IPS-18a (cell line): ENCODE measurements at regions not wholly inside any gene's neighbourhood (a gene's known extent, or its start where the extent isn't known, plus 50 kb on each side); places are given as distances from the start of the nearest gene placed in this dataset.
"Not testable (repeated sequence)": the region's sequence is repeated elsewhere in the genome, so short reads cannot be mapped to it uniquely, and the experiment has no call there.

Experiments used
- H3K27ac ChIP-seq: one replicate; pipeline ENCODE4 v1.5.1; 2013; ENCODE audit warnings: low read length
- H3K27me3 ChIP-seq: one replicate; pipeline ENCODE4 v1.6.1; 2013; ENCODE audit warnings: mild to moderate bottlenecking, low read length; ENCODE audit not compliant: control insufficient read depth, insufficient read depth
- H3K36me3 ChIP-seq: one replicate; pipeline ENCODE4 v1.6.1; 2013; ENCODE audit warnings: low read depth, low read length; ENCODE audit not compliant: control insufficient read depth
- H3K4me1 ChIP-seq: one replicate; pipeline ENCODE4 v1.6.1; 2013; ENCODE audit warnings: low read depth, low read length; ENCODE audit not compliant: control insufficient read depth
- H3K4me3 ChIP-seq: one replicate; pipeline ENCODE4 v1.5.1; 2013; ENCODE audit warnings: low read length
- H3K9ac ChIP-seq: one replicate; pipeline ENCODE4 v1.6.1; 2013; ENCODE audit warnings: mild to moderate bottlenecking, low read length, moderate library complexity
- H3K9me3 ChIP-seq: one replicate; pipeline ENCODE4 v1.6.1; 2013; ENCODE audit warnings: low read depth, low read length; ENCODE audit not compliant: control insufficient read depth

DNA sequence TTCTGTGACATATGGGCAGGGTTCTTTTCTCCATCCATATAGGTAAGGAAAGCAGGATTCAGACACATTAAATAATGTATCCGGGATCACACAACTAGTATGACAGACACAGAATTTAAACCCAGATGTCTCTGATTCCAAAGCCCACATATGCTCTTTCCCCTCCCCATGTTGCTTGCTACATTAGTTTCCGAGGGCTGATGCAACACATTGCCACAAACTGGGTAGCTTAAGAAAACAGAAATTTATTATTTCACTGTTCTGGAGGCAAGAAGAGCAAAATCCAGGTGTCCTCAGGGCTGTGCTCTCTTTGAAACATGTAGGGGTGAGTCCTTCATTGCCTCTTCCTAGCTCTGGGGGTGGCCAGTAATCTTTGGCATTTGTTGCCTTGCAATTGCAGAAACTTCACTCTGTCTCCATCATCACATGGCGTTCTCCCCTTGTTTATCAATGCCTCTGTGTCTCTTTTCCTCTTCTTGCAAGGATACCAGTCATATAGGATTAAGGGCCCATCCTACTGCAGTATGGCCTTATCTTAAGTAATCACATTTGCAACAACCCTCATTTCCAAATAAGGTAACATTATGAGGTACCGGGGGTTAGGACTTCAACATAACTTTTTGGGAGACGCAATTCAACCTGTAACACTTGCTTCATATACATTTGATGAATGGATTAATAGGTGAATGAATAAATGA is 83.0 kb upstream of the CCND2 start:
- H3K9me3 ChIP-seq: no peaks in the 10 kb centered on the region
- H3K4me1 ChIP-seq: no peaks in the 10 kb centered on the region
- no peaks in the 10 kb centered on the region for H3K36me3 ChIP-seq
- no peak overlapping the region for H3K27ac ChIP-seq
- no peaks in the 10 kb centered on the region for H3K27me3 ChIP-seq
- H3K4me3 ChIP-seq: no peak overlapping the region
- H3K9ac ChIP-seq: no peak overlapping the region

DNA sequence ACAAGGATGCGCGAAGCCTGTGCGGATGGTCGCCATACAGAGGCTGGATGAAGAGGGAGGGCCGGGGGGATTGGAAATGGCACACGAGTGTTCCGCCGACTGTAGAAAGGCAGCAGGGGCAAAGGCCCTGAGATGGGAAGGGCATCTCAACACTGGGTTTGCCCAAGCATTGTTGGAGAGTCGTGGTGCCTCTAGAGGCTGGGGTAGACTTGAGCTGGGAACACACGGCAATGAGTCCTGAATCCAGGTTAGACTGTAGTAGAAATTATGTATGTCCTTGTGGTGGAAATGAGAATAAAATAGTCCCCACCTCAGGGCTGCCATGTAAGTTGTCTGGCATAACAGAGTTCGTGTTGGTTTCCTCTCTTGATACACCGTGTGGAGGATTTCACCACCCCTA is 83.8 kb upstream of the CCND2 start:
- H3K27me3 ChIP-seq: no peaks in the 10 kb centered on the region
- no peaks in the 10 kb centered on the region for H3K9me3 ChIP-seq
- H3K9ac ChIP-seq: no peak overlapping the region
- H3K36me3 ChIP-seq: no peaks in the 10 kb centered on the region
- H3K4me1 ChIP-seq: no peaks in the 10 kb centered on the region
- H3K4me3 ChIP-seq: no peak overlapping the region
- no peak overlapping the region for H3K27ac ChIP-seq

GRCh38 chr12:4187916-4188315 is 85.6 kb upstream of the CCND2 start:
- Histone ChIP-seq H3K27me3 (no peaks in the 10 kb centered on the region), H3K4me1 (no peaks in the 10 kb centered on the region), H3K9ac (no peak overlapping the region), H3K27ac (no peak overlapping the region), H3K4me3 (no peak overlapping the region), H3K9me3 (no peaks in the 10 kb centered on the region), H3K36me3 (no peaks in the 10 kb centered on the region)

DNA sequence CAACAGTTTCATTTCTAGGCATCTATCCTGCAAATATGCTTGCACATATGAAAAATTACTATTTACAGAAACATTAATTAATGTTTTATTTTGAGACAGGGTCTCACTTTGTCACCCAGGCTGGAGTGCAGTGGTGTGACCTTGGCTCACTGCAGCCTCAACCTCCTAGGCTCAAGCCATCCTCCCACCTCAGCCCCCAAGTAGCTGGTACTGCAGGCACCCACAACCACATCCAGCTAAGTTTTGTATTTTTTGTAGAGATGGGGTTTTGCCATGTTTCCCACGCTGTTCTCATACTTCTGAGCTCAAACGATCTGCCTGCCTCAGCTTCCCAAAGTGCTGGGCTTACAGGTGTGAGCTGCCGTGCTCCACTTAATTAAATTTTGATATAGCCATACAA is 86.2 kb upstream of the CCND2 start:
- not testable (repeated sequence) for H3K4me1 ChIP-seq, H3K9me3 ChIP-seq, H3K36me3 ChIP-seq, H3K27ac ChIP-seq, H3K9ac ChIP-seq, H3K27me3 ChIP-seq, H3K4me3 ChIP-seq

GRCh38 chr12:4178424-4179170 is 95.0 kb upstream of the CCND2 start:
- no peak overlapping the region for H3K9ac ChIP-seq
- no peak overlapping the region for H3K4me3 ChIP-seq
- H3K9me3 ChIP-seq: no peaks in the 10 kb centered on the region

DNA sequence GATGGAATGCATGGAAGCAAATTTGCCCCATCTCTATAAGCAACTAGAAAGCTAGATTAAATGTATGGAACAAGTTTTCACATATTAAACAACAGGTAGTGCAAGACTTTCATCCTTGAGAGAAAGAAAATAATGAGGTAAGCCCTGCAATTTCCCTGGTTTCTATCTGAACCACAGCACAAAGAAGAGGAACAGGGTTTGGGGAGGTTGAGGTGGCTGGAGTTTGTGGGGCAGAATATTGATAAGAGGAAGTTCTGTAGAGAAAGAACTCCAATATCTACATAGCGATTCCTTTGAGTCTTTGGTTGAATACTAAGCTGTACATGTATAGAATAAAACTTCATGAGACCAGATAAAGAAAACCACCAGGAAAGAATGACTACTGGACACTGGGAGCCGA is 96.3 kb upstream of the CCND2 start:
- H3K4me3 ChIP-seq: no peak overlapping the region
- H3K4me1 ChIP-seq: peaks cover 4% of the 10 kb centered on the region
- H3K27me3 ChIP-seq: no peaks in the 10 kb centered on the region
- H3K36me3 ChIP-seq: no peaks in the 10 kb centered on the region
- H3K9me3 ChIP-seq: no peaks in the 10 kb centered on the region
- H3K27ac ChIP-seq: no peak overlapping the region
- H3K9ac ChIP-seq: no peak overlapping the region

More at GRCh38 chr12:4178424-4179170, 95.0 kb upstream of the CCND2 start:
- Histone ChIP-seq H3K27ac (no peak overlapping the region), H3K4me1 (peaks cover 4% of the 10 kb centered on the region), H3K27me3 (no peaks in the 10 kb centered on the region), H3K36me3 (no peaks in the 10 kb centered on the region)

GRCh38 chr12:4176168-4176567 is 97.4 kb upstream of the CCND2 start:
- Histone ChIP-seq H3K4me3 (no peak overlapping the region), H3K9ac (no peak overlapping the region), H3K36me3 (no peaks in the 10 kb centered on the region), H3K9me3 (no peaks in the 10 kb centered on the region), H3K27me3 (no peaks in the 10 kb centered on the region), H3K4me1 (peaks cover 4% of the 10 kb centered on the region), H3K27ac (no peak overlapping the region)

GRCh38 chr12:4174417-4174816 is 99.1 kb upstream of the CCND2 start:
- Histone ChIP-seq H3K4me1 (peaks cover 4% of the 10 kb centered on the region), H3K27me3 (no peaks in the 10 kb centered on the region), H3K4me3 (no peak overlapping the region), H3K9ac (no peak overlapping the region), H3K27ac (no peak overlapping the region), H3K9me3 (no peaks in the 10 kb centered on the region), H3K36me3 (no peaks in the 10 kb centered on the region)

- Histone ChIP-seq H3K36me3 (no peaks in the 10 kb centered on the region), H3K27me3 (no peaks in the 10 kb centered on the region), H3K27ac (no peak overlapping the region), H3K4me1 (peaks cover 7% of the 10 kb centered on the region), H3K9me3 (no peaks in the 10 kb centered on the region), H3K4me3 (no peak overlapping the region), H3K9ac (no peak overlapping the region)
Observed at GRCh38 chr12:4172999-4173398, 100.6 kb upstream of the CCND2 start.

DNA sequence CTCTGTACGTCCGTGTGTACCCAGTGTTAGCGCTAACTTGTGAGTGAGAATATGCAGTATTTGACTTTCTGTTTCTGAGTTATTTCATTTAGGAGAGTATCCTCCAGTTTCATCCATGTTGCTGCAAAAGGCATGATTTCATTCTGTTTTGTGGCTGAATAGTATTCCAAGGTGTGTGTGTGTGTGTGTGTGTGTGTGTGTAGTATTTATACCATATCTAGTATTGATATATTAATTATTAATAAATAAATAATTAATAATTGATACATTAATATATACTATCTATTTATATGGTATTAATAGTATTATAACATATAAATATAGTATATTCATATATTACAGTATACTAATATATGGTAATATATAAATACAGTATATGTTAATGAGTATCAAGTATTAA is 101.8 kb upstream of the CCND2 start:
- Histone ChIP-seq H3K36me3 (no peaks in the 10 kb centered on the region), H3K4me1 (peaks cover 10% of the 10 kb centered on the region), H3K27ac (no peak overlapping the region), H3K9me3 (no peaks in the 10 kb centered on the region), H3K27me3 (no peaks in the 10 kb centered on the region), H3K9ac (no peak overlapping the region), H3K4me3 (no peak overlapping the region)

GRCh38 chr12:4169959-4170358 is 103.6 kb upstream of the CCND2 start:
- Histone ChIP-seq H3K27ac (no peak overlapping the region), H3K4me1 (peaks cover 10% of the 10 kb centered on the region), H3K36me3 (no peaks in the 10 kb centered on the region), H3K9ac (no peak overlapping the region), H3K9me3 (no peaks in the 10 kb centered on the region), H3K27me3 (peaks cover 8% of the 10 kb centered on the region), H3K4me3 (no peak overlapping the region)

DNA sequence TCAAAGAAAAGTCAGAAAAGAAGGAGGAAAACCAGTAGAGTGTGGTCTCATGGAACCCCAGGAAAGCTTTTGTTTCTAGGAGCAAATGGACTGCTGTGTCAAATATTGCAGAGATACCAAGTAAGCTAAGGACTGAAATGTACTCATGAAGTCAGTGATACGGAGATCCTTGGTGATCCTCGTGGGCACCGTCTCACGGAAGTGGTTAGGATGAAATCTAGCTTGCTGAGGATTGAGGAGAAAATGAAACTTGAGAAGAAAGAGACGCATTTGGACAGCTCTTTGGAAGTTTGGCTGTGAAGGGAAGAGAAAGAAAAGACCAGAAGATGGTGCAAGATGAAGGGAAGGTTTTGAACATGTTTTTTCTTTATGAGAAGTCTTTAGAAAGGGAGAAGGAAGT is 104.0 kb upstream of the CCND2 start:
- Histone ChIP-seq H3K36me3 (no peaks in the 10 kb centered on the region), H3K9me3 (no peaks in the 10 kb centered on the region), H3K9ac (no peak overlapping the region), H3K4me1 (peaks cover 10% of the 10 kb centered on the region), H3K27me3 (peaks cover 9% of the 10 kb centered on the region), H3K4me3 (no peak overlapping the region), H3K27ac (no peak overlapping the region)
